HPDE6-E6E7 (cell line): ENCODE measurements at regions not wholly inside any gene's neighbourhood (a gene's known extent, or its start where the extent isn't known, plus 50 kb on each side); places are given as distances from the start of the nearest gene placed in this dataset.

Experiments used
- DNase-seq: peaks from one replicate; pipeline ENCODE4 v3.0.0; 2011; ENCODE audit warnings: missing footprints; ENCODE audit errors: extremely low spot score

DNA sequence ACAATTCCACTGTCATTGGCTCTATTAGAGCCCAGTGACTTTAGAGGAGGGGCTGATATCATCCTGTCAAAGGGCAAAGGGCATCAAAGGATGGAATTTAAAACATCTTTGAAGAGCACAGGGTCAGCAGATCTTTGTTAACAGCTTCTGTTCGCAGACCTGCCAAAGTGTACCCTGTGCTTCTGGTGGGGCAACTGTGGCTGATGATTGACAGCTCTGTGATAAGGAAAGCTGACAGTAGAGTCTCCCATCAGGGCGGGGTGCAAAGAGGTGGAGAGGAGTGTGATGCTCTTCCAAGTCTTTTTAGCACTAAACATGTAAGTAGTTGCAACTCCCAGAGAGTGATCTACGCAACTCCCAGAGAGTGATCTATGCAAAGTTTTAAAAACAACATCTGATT, 742.1 kb upstream of the SOX9 start:
- no peak for DNase-seq

- DNase-seq = no peak
Observed at GRCh38 chr17:71379512-71379911, 741.3 kb upstream of the SOX9 start.

GRCh38 chr17:71380535-71380934, 740.3 kb upstream of the SOX9 start:
- DNase-seq = no peak

DNA sequence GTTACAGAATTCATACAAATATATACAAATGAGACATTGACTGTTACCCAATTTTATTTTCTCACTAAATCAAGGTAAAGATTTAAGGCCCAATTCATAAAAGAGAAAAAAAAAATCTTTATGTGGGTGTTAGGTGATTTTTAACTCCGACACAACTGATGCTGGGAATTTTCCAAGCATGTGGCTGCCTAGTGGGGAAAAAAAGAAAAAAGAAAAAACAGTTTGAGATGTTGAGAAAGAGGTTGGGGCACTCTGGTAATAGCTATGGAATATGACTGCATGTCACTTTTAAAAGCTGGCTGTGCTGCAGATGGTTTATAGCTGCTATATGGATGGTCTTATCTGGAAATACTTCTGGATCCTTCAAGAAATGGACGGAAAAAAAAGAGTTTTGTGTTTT, 739.9 kb upstream of the SOX9 start:
- no peak for DNase-seq

- DNase-seq = no peak
Observed at GRCh38 chr17:71383091-71383490, 737.7 kb upstream of the SOX9 start.

- DNase-seq = no peak
Observed at GRCh38 chr17:71387456-71387855, 733.4 kb upstream of the SOX9 start.

- DNase-seq = no peak
Observed at GRCh38 chr17:71392715-71393567, 727.9 kb upstream of the SOX9 start.

GRCh38 chr17:71395901-71396300, 724.9 kb upstream of the SOX9 start:
- no peak for DNase-seq

DNA sequence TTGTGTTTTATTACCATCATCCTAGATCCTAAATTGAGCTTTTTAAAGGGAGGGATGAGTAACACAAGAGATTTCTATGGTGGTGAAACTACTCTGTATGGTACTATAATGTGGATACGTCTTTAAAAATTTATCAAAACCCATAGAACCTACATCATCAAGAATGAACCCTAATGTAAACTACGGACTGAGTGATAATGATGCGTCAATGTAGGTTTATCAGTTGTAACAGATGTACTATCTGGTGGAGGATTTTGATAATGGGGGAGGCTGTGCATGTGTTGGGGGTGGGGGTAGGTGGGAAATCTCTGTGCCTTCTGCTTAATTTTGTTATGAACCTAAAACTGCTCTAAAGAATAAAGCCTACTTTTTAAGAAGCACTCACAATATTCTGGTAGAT, 724.1 kb upstream of the SOX9 start:
- no peak for DNase-seq

- no peak for DNase-seq
Observed at GRCh38 chr17:71398025-71398424, 722.8 kb upstream of the SOX9 start.

DNA sequence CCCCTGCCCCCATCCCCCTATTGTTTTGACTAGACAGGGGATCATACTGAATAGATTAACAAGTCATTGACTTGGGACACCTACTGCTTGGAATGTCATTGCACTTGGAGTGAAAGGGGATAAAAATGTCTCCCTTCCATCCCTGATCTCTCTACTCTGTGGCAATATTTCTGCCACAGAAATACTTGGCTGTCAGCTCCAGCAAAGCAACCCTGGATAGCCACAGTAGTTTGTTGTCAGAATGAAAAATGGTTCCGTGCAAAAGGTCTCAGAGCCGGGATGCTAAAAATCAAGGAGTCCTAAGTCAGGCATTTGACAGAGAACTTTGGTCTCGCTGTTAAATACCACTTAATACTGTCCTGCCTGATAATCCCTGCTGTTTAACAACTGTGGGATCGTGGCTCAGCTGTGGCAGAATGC, 722.0 kb upstream of the SOX9 start:
- no peak for DNase-seq

DNA sequence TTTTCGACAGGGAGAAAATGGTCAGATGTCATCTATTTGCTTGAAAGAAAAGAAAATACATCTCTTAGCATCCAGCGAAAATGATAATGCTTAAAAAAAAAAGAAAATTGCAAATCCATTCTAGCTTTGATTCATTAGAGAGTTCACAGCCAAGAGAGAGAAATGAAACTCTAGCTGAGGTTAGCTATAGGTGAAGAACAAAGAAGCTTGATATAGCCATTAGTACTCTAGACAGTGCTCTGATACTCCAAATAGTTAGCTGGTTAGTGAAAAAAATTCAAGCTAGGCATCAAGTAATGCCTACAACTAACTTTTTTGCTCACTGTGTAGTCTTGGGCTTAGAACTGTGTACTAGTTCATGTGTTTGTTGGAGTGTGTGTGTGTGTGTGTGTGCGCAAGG, 721.6 kb upstream of the SOX9 start:
- DNase-seq = no peak

DNA sequence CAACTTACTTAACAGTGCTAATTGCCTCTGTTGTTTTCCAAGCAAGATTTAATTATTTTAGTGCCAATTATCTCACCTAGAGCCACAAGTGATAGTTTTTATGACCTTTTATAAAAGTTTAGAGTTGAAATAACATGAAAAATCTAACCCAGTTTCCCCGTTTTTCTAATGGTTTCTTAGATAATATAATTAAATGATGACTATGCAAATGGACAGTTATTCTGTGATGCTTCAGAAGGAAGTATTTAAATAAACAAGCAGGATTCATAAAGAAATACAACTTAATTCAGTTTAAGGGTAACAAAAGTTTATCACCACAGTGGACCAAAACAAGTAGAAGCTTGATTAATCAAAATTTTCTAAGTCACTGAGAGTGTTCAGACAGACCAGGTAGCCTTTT, 721.2 kb upstream of the SOX9 start:
- no peak for DNase-seq

DNA sequence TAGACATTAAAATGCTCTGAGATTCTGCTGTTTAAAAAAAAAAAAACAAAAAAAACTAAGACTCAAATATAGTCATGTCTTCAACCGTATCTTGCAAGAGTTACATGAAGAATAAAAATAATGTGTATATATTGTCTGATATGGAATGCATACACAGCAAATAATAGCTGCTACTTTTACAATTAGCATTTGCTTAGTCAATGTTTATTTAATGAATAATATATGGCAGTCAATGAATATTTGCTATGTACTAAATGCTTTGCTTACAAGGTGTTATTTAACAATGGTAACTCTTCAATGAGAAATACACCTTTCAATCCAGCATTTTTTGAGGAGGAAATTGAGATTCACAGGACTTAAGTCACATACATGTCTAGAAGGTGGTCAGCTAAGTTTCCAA, 718.8 kb upstream of the SOX9 start:
- no peak for DNase-seq

GRCh38 chr17:71402661-71403141, 718.1 kb upstream of the SOX9 start:
- DNase-seq = peak; percentile 79

- DNase-seq = peak; percentile 70
Observed at GRCh38 chr17:71405101-71405500, 715.7 kb upstream of the SOX9 start.

- no peak for DNase-seq
Observed at GRCh38 chr17:71407981-71408380, 712.8 kb upstream of the SOX9 start.

DNA sequence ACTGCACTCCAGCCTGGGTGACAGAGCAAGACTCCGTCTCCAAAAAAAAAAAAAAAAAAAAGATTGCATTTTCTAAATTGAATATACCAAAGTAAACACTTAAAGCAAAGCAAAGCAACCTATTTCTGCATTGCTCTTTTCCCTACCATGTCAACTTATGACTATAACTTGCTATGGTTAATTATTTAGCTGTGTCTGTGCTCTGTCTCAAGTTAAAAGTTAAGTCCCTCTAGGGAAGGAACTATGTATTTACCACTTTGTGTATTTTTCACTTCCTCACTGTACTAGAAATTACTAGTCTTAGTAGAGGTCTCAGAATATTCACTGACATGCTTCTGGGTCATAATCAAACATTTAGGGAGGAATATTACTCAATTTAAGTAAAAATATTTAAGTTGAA, 711.7 kb upstream of the SOX9 start:
- DNase-seq = no peak

GRCh38 chr17:71409712-71410111, 711.1 kb upstream of the SOX9 start:
- DNase-seq = peak; percentile 15

GRCh38 chr17:71412803-71413202, 708.0 kb upstream of the SOX9 start:
- peak; percentile 87 for DNase-seq

DNA sequence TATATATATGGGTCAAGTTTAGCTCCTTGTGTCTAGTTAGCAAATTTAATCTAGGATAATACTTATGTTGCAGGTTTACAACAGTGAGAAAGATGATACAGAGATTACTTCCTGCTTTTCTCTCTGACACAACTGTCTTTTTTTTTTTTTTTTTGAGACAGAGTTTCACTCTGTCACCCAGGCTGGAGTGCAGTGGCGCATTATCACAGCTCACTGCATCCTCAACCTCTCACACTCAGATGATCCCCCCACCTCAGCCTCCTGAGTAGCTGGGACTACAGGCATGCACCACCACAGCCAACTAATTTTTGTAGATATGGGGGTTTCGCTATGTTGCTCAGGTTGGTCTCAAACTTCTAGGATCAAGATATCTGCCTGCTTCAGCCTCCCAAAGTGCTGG, 706.9 kb upstream of the SOX9 start:
- DNase-seq = no peak

- no peak for DNase-seq
Observed at GRCh38 chr17:71417142-71417541, 703.7 kb upstream of the SOX9 start.

- DNase-seq = no peak
Observed at GRCh38 chr17:71422968-71423367, 697.9 kb upstream of the SOX9 start.
